WERI-Rb-1 (cell line): ENCODE measurements at regions not wholly inside any gene's neighbourhood (a gene's known extent, or its start where the extent isn't known, plus 50 kb on each side); places are given as distances from the start of the nearest gene placed in this dataset.

ENCODE experiments used
- DNase-seq: peaks from one replicate; pipeline ENCODE4 v3.0.0-alpha.2; 2020
- H3K27ac ChIP-seq: fragments of 250-450 bp; sonication (Bioruptor Pico); 2 replicates; pipeline ENCODE4 v1.5.1; 2020; ENCODE audit warnings: mild to moderate bottlenecking, moderate library complexity
- H3K27me3 ChIP-seq: fragments of 250-450 bp; sonication (Bioruptor Pico); 2 replicates; pipeline ENCODE4 v1.5.1; 2021; ENCODE audit warnings: mild to moderate bottlenecking, low read depth, moderate library complexity; ENCODE audit not compliant: insufficient read depth, severe bottlenecking
- H3K36me3 ChIP-seq: fragments of 250-450 bp; sonication (Bioruptor Pico); 2 replicates; pipeline ENCODE4 v1.5.1; 2020; ENCODE audit warnings: mild to moderate bottlenecking, moderate library complexity
- H3K4me3 ChIP-seq: 2 replicates; pipeline ENCODE4 v1.5.1; 2011; ENCODE audit warnings: low read depth, mild to moderate bottlenecking, control low read depth, low read length
- H3K9me3 ChIP-seq: fragments of 250-450 bp; sonication (Bioruptor Pico); 2 replicates; pipeline ENCODE4 v1.5.1; 2021; ENCODE audit warnings: mild to moderate bottlenecking, moderate library complexity; ENCODE audit not compliant: severe bottlenecking
- CTCF ChIP-seq: IDR thresholded peaks from 2 replicates; pipeline ENCODE4 v1.5.1; 2011; ENCODE audit warnings: low read depth, mild to moderate bottlenecking, control low read depth, inconsistent platforms, low read length

- Histone ChIP-seq H3K36me3 (no peaks in the 10 kb centered on the region), H3K27me3 (no peaks in the 10 kb centered on the region), H3K9me3 (no peaks in the 10 kb centered on the region), H3K4me3 (no peak overlapping the region), H3K27ac (no peak overlapping the region)
- no peak for TF ChIP-seq CTCF
- no peak for DNase-seq
These were observed 119.4 kb upstream of the GADL1 start for GRCh38 chr3:31013843-31014242.

- Histone ChIP-seq H3K36me3 (no peaks in the 10 kb centered on the region), H3K27me3 (no peaks in the 10 kb centered on the region), H3K9me3 (no peaks in the 10 kb centered on the region), H3K27ac (no peak overlapping the region), H3K4me3 (no peak overlapping the region)
- no peak for DNase-seq
- no peak for TF ChIP-seq CTCF
These were observed 120.0 kb upstream of the GADL1 start for GRCh38 chr3:31014317-31015040.

- H3K27me3 ChIP-seq = no peaks in the 10 kb centered on the region
- no peak for DNase-seq
- no peak overlapping the region for H3K4me3 ChIP-seq
- no peaks in the 10 kb centered on the region for H3K36me3 ChIP-seq
- no peaks in the 10 kb centered on the region for H3K9me3 ChIP-seq
- no peak overlapping the region for H3K27ac ChIP-seq
- TF ChIP-seq CTCF = no peak
These were observed 121.7 kb upstream of the GADL1 start for GRCh38 chr3:31016196-31016595.

- no peak overlapping the region for H3K27ac ChIP-seq
- no peaks in the 10 kb centered on the region for H3K9me3 ChIP-seq
- no peaks in the 10 kb centered on the region for H3K27me3 ChIP-seq
- no peak for DNase-seq
- no peak overlapping the region for H3K4me3 ChIP-seq
- no peak for TF ChIP-seq CTCF
- H3K36me3 ChIP-seq = no peaks in the 10 kb centered on the region
These were observed 128.3 kb upstream of the GADL1 start for GRCh38 chr3:31022716-31023115.

GRCh38 chr3:31025541-31025940, 131.1 kb upstream of the GADL1 start:
- TF ChIP-seq CTCF = no peak
- Histone ChIP-seq H3K36me3 (no peaks in the 10 kb centered on the region), H3K27ac (no peak overlapping the region), H3K4me3 (no peak overlapping the region), H3K27me3 (no peaks in the 10 kb centered on the region), H3K9me3 (no peaks in the 10 kb centered on the region)
- DNase-seq = no peak

- Histone ChIP-seq H3K36me3 (no peaks in the 10 kb centered on the region), H3K27me3 (no peaks in the 10 kb centered on the region), H3K4me3 (no peak overlapping the region), H3K9me3 (no peaks in the 10 kb centered on the region), H3K27ac (no peak overlapping the region)
- DNase-seq = no peak
- TF ChIP-seq CTCF = no peak
These were observed 132.8 kb upstream of the GADL1 start for GRCh38 chr3:31027191-31027761.
